HFFc6 (cell line): ENCODE measurements at regions not wholly inside any gene's neighbourhood (a gene's known extent, or its start where the extent isn't known, plus 50 kb on each side); places are given as distances from the start of the nearest gene placed in this dataset.

Experiments
- DNase-seq: peaks from one replicate; pipeline ENCODE4 v3.0.0-alpha.2; 2018
- H3K27ac Mint-ChIP-seq: 2 replicates; pipeline ENCODE4 v1.8.0; 2020; ENCODE audit warnings: mild to moderate bottlenecking, mixed read lengths
- H3K27me3 Mint-ChIP-seq: 2 replicates; pipeline ENCODE4 v1.8.0; 2021; ENCODE audit warnings: mild to moderate bottlenecking, moderate library complexity, mixed read lengths; ENCODE audit not compliant: insufficient read depth
- H3K36me3 Mint-ChIP-seq: 2 replicates; pipeline ENCODE4 v1.8.0; 2021; ENCODE audit warnings: low read depth, mixed read lengths
- H3K4me1 Mint-ChIP-seq: 2 replicates; pipeline ENCODE4 v1.8.0; 2020; ENCODE audit warnings: low read depth, mixed read lengths
- H3K4me3 Mint-ChIP-seq: 2 replicates; pipeline ENCODE4 v1.8.0; 2020; ENCODE audit warnings: mild to moderate bottlenecking, moderate library complexity, mixed read lengths
- H3K9me3 Mint-ChIP-seq: 2 replicates; pipeline ENCODE4 v1.8.0; 2020; ENCODE audit warnings: mild to moderate bottlenecking, mixed read lengths
- CTCF ChIP-seq: fragments of 200-600 bp; sonication (generic); IDR thresholded peaks from 2 replicates; pipeline ENCODE4 v1.5.0; 2021; ENCODE audit warnings: antibody characterized with exemption, mild to moderate bottlenecking

- Mint-ChIP-seq H3K27me3 (peaks cover 25% of the 10 kb centered on the region), H3K27ac (no peak overlapping the region), H3K4me1 (no peaks in the 10 kb centered on the region), H3K9me3 (no peaks in the 10 kb centered on the region; the same call in 1 of the 2 replicates), H3K36me3 (no peaks in the 10 kb centered on the region), H3K4me3 (no peak overlapping the region)
- no peak for TF ChIP-seq CTCF
- no peak for DNase-seq
Measured at GRCh38 chr11:11107076-11107723, 245.8 kb downstream of the CSNK2A3 start.

- Mint-ChIP-seq H3K27me3 (peaks cover 25% of the 10 kb centered on the region), H3K27ac (no peak overlapping the region), H3K9me3 (no peaks in the 10 kb centered on the region; the same call in 1 of the 2 replicates)
Measured at GRCh38 chr11:11105361-11105760, 247.5 kb upstream of the ZBED5 start.

GRCh38 chr11:11095831-11096723, 238.2 kb upstream of the ZBED5 start:
- H3K36me3 Mint-ChIP-seq = no peaks in the 10 kb centered on the region
- no peak overlapping the region for H3K4me3 Mint-ChIP-seq
- H3K9me3 Mint-ChIP-seq = peaks cover 6% of the 10 kb centered on the region; the same call in 1 of the 2 replicates
- TF ChIP-seq CTCF = no peak
- H3K27ac Mint-ChIP-seq = no peak overlapping the region
- peaks cover 27% of the 10 kb centered on the region for H3K27me3 Mint-ChIP-seq
- no peaks in the 10 kb centered on the region for H3K4me1 Mint-ChIP-seq
- DNase-seq = no peak

More at GRCh38 chr11:11105361-11105760, 247.5 kb upstream of the ZBED5 start:
- no peak for TF ChIP-seq CTCF
- Mint-ChIP-seq H3K4me3 (no peak overlapping the region), H3K36me3 (no peaks in the 10 kb centered on the region), H3K4me1 (no peaks in the 10 kb centered on the region)
- no peak for DNase-seq

GRCh38 chr11:11090495-11090894, 232.6 kb upstream of the ZBED5 start:
- DNase-seq = no peak
- no peaks in the 10 kb centered on the region for H3K36me3 Mint-ChIP-seq
- H3K27ac Mint-ChIP-seq = no peak overlapping the region
- no peak for TF ChIP-seq CTCF
- H3K4me1 Mint-ChIP-seq = no peaks in the 10 kb centered on the region
- peaks cover 9% of the 10 kb centered on the region; the same call in 1 of the 2 replicates for H3K9me3 Mint-ChIP-seq
- H3K27me3 Mint-ChIP-seq = peaks cover 10% of the 10 kb centered on the region
- H3K4me3 Mint-ChIP-seq = no peak overlapping the region

- no peak for DNase-seq
- Mint-ChIP-seq H3K27me3 (peaks cover 10% of the 10 kb centered on the region), H3K9me3 (peaks cover 9% of the 10 kb centered on the region; the same call in 1 of the 2 replicates), H3K27ac (no peak overlapping the region), H3K4me3 (no peak overlapping the region), H3K4me1 (no peaks in the 10 kb centered on the region), H3K36me3 (no peaks in the 10 kb centered on the region)
- TF ChIP-seq CTCF = no peak
Measured at GRCh38 chr11:11089805-11090204, 232.0 kb upstream of the ZBED5 start.
